ENCODE measurements at regions not wholly inside any gene's neighbourhood (a gene's known extent, or its start where the extent isn't known, plus 50 kb on each side); places are given as distances from the start of the nearest gene placed in this dataset.

DNA sequence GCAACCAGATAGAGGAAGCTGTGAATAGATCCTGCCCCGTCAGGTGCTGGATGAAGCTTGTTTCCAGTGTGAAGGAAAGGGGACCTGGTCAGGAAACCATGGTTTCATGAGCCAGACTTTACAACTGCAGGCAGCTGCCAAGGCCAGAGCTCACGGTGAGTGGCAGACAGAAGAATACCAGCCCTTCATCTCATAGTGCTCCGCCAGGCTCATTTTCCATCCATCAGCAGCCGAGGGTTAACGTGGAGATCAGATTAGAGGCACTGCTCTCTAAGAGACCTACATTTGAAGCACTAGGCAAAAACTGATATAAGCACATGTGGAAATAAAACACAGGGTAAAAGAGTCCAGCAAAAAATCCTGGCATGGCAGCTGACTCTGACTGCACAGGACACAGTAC is 172.4 kb downstream of the CD24 start:
- H4K20me1 ChIP-seq (ENCODE audit: insufficient read depth) = no peaks in the 10 kb centered on the region
- H3K27ac ChIP-seq (ENCODE audit: low read length) = no peak overlapping the region
- H3K79me2 ChIP-seq (replicated peaks; ENCODE audit: insufficient read depth, low read length) = no peaks in the 10 kb centered on the region
- H3K9ac ChIP-seq (ENCODE audit: low read length) = no peak overlapping the region
- no peak for TF ChIP-seq POLR2AphosphoS5 (IDR thresholded peaks at IDR 0.05)
- no peak for TF ChIP-seq EP300 (conservative IDR thresholded peaks at IDR 0.05; ENCODE audit: poor library complexity, severe bottlenecking)
- no peak for TF ChIP-seq RAD21 (conservative IDR thresholded peaks at IDR 0.05)
- no peak for TF ChIP-seq EZH2 (IDR thresholded peaks at IDR 0.05; ENCODE audit: borderline replicate concordance, insufficient read depth, low read length, poor library complexity, severe bottlenecking)
- H3F3A ChIP-seq (ENCODE audit: insufficient read depth, low read length, poor library complexity, severe bottlenecking) = no peaks in the 10 kb centered on the region
- H3K4me2 ChIP-seq (ENCODE audit: low read length) = no peak overlapping the region
- no peaks in the 10 kb centered on the region for H3K9me2 ChIP-seq (ENCODE audit: insufficient read depth, low read length)
- no peaks in the 10 kb centered on the region for H3K27me3 ChIP-seq (ENCODE audit: insufficient read depth, low read depth, low read length)
- no peak overlapping the region for H2AFZ ChIP-seq (ENCODE audit: low read depth, low read length)
- no peaks in the 10 kb centered on the region for H3K36me3 ChIP-seq (ENCODE audit: insufficient read depth, low read length)
- no peak overlapping the region for H3K4me3 ChIP-seq (ENCODE audit: low read length)
- no peaks in the 10 kb centered on the region for H3K9me3 ChIP-seq (ENCODE audit: low read length)

DNA sequence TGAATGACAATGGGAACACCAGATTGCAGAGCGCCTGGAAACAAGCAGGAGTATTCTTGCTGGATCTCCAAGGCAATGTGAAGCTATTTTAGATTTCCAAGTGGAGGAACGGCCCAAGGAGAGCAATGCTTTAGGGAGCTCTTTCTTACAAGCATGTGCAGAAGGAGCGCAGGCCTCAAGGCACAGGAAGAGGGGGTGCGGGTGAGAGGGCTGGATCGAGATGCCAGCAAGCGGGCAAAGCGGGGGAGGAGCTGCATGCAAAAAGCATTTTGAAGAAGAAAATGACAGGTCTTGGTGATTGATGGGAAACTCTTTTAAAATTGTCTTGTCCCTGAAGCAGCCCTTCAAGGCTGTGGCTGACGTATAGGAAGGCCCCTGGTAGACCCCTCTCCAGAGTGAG is 171.9 kb downstream of the QRSL1 start:
- H3K4me3 ChIP-seq (ENCODE audit: low read length) = peak overlapping the region; percentile 18
- H3F3A ChIP-seq (ENCODE audit: insufficient read depth, low read length, poor library complexity, severe bottlenecking) = no peaks in the 10 kb centered on the region
- peak overlapping the region; percentile 33 for H2AFZ ChIP-seq (ENCODE audit: low read depth, low read length)
- TF ChIP-seq RAD21 (conservative IDR thresholded peaks at IDR 0.05) (no peak), EP300 (conservative IDR thresholded peaks at IDR 0.05; ENCODE audit: poor library complexity, severe bottlenecking) (no peak), SMC3 (conservative IDR thresholded peaks at IDR 0.05; ENCODE audit: poor library complexity) (no peak), EZH2 (IDR thresholded peaks at IDR 0.05; ENCODE audit: borderline replicate concordance, insufficient read depth, low read length, poor library complexity, severe bottlenecking) (no peak), TAF1 (IDR thresholded peaks at IDR 0.05; ENCODE audit: low read depth) (no peak), POLR2AphosphoS5 (IDR thresholded peaks at IDR 0.05) (no peak), MXI1 (conservative IDR thresholded peaks at IDR 0.05; ENCODE audit: poor library complexity, severe bottlenecking) (no peak)
- TF ChIP-seq, protein P1, sequence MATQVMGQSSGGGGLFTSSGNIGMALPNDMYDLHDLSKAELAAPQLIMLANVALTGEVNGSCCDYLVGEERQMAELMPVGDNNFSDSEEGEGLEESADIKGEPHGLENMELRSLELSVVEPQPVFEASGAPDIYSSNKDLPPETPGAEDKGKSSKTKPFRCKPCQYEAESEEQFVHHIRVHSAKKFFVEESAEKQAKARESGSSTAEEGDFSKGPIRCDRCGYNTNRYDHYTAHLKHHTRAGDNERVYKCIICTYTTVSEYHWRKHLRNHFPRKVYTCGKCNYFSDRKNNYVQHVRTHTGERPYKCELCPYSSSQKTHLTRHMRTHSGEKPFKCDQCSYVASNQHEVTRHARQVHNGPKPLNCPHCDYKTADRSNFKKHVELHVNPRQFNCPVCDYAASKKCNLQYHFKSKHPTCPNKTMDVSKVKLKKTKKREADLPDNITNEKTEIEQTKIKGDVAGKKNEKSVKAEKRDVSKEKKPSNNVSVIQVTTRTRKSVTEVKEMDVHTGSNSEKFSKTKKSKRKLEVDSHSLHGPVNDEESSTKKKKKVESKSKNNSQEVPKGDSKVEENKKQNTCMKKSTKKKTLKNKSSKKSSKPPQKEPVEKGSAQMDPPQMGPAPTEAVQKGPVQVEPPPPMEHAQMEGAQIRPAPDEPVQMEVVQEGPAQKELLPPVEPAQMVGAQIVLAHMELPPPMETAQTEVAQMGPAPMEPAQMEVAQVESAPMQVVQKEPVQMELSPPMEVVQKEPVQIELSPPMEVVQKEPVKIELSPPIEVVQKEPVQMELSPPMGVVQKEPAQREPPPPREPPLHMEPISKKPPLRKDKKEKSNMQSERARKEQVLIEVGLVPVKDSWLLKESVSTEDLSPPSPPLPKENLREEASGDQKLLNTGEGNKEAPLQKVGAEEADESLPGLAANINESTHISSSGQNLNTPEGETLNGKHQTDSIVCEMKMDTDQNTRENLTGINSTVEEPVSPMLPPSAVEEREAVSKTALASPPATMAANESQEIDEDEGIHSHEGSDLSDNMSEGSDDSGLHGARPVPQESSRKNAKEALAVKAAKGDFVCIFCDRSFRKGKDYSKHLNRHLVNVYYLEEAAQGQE (IDR thresholded peaks at IDR 0.05; ENCODE audit: borderline replicate concordance) = no peak
- TF ChIP-seq, protein P2, sequence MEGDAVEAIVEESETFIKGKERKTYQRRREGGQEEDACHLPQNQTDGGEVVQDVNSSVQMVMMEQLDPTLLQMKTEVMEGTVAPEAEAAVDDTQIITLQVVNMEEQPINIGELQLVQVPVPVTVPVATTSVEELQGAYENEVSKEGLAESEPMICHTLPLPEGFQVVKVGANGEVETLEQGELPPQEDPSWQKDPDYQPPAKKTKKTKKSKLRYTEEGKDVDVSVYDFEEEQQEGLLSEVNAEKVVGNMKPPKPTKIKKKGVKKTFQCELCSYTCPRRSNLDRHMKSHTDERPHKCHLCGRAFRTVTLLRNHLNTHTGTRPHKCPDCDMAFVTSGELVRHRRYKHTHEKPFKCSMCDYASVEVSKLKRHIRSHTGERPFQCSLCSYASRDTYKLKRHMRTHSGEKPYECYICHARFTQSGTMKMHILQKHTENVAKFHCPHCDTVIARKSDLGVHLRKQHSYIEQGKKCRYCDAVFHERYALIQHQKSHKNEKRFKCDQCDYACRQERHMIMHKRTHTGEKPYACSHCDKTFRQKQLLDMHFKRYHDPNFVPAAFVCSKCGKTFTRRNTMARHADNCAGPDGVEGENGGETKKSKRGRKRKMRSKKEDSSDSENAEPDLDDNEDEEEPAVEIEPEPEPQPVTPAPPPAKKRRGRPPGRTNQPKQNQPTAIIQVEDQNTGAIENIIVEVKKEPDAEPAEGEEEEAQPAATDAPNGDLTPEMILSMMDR (IDR thresholded peaks at IDR 0.05; ENCODE audit: poor library complexity, severe bottlenecking) = no peak
- H3K4me2 ChIP-seq (ENCODE audit: low read length) = no peak overlapping the region
- no peak overlapping the region for H3K9ac ChIP-seq (ENCODE audit: low read length)
- no peaks in the 10 kb centered on the region for H3K79me2 ChIP-seq (replicated peaks; ENCODE audit: insufficient read depth, low read length)
- H3K27ac ChIP-seq (ENCODE audit: low read length) = no peak overlapping the region
- H3K36me3 ChIP-seq (ENCODE audit: insufficient read depth, low read length) = no peaks in the 10 kb centered on the region
- H3K27me3 ChIP-seq (ENCODE audit: insufficient read depth, low read depth, low read length) = no peaks in the 10 kb centered on the region
- no peaks in the 10 kb centered on the region for H3K9me2 ChIP-seq (ENCODE audit: insufficient read depth, low read length)
- H4K20me1 ChIP-seq (ENCODE audit: insufficient read depth) = no peaks in the 10 kb centered on the region
- no peaks in the 10 kb centered on the region for H3K9me3 ChIP-seq (ENCODE audit: low read length)

All from neural cell (in vitro differentiated cells).